ENCODE measurements at regions not wholly inside any gene's neighbourhood (a gene's known extent, or its start where the extent isn't known, plus 50 kb on each side); places are given as distances from the start of the nearest gene placed in this dataset.
"Not testable (repeated sequence)": the region's sequence is repeated elsewhere in the genome, so short reads cannot be mapped to it uniquely, and the experiment has no call there.

DNA sequence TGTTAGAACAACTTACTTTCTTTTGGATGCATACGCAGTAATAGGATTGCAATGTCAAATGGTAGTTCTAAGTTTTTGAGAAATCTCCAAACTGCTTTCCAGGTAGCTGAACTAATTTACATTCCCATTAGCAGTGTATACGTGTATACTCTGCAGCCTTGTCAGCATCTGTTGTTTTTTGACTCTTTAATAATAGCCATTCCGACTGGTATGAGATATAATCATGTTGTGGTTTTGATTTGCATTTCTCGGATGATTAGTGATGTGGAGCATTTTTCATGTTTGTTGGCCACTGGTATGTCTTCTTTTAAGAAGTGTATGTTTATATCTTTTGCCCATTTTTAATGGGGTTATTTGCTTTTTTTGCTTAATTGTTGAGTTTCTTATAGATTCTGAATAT lies 76.9 kb upstream of the HNRNPA1L2 start:
- DNase-seq = not testable (repeated sequence)

GRCh38 chr13:52569904-52570602 lies 72.2 kb upstream of the HNRNPA1L2 start:
- DNase-seq = peak; percentile 27 to 59

DNA sequence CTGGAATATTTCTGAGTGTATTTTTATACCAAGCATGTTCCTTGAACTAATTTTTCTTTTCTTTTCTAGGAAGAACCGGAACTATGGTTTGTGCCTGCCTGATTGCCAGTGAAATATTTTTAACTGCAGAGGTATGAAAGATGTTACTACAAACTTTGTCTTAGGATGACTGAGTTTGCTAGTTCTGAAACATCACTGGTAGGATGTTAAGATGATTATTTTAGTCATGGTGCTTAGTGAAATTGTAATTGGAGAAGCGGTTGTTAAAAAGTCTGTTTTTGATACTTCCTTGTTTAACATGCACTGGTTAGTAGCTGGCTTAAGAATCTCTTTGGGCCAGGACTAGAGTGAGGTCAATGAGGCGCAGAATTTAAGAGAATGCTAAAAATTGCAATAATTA lies 71.1 kb upstream of the HNRNPA1L2 start:
- not testable (repeated sequence) for DNase-seq

DNA sequence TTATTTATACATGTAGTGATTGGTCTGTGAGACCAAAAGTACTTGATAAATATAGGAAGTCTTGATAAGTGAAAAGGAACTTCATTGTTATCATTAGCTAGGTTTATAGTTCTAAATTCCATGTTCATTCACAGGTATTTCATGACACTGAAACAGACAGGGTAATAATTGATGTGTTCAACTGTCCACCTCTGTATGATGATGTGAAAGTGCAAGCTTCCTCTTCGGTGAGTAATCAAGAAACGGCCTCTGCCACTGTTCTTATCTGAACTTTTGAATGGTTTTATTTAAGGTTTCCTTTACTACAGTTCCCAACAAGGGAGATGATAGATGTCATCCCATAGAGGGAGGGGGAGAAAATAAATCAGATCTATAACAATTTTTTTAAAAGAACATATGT lies 59.3 kb upstream of the HNRNPA1L2 start:
- not testable (repeated sequence) for DNase-seq
